ENCODE measurements at regions not wholly inside any gene's neighbourhood (a gene's known extent, or its start where the extent isn't known, plus 50 kb on each side); places are given as distances from the start of the nearest gene placed in this dataset.

- no peak for TF ChIP-seq MXI1 (IDR thresholded peaks at IDR 0.05; ENCODE audit: low read depth, low read length)
- no peak for TF ChIP-seq TEAD4 (IDR thresholded peaks at IDR 0.05; ENCODE audit: borderline replicate concordance, insufficient read depth)
- no peak for TF ChIP-seq MEF2A (IDR thresholded peaks at IDR 0.05; ENCODE audit: borderline replicate concordance, low read depth)
- TF ChIP-seq GABPA (IDR thresholded peaks at IDR 0.05; ENCODE audit: low read depth), result no peak
Measured at GRCh38 chr10:113323985-113324384, 228.9 kb upstream of the HABP2 start (continued).

- H3K27ac ChIP-seq (ENCODE audit: low read depth in 2 of 2, low read length in 1 of 2), result peak overlapping the region; percentile 68 to 84; a peak in 3 of 4 replicates
- 12% methylated on average over 5 of the region's 5 CpGs for WGBS (ENCODE audit: low lambda C conversion rate)
- H4K20me1 ChIP-seq (ENCODE audit: insufficient read depth), result no peaks in the 10 kb centered on the region
- ChIA-PET POLR2A (interaction anchor here (0.6 kb wide), 1 partner anchor 87 kb away, joined by 3 read pairs; no protein-coding TSS in a partner anchor), CTCF (interaction anchor here (1.0 to 1.1 kb wide), 2 partner anchors 140 to 142 kb away, joined by 3 read pairs; no protein-coding TSS in a partner anchor)
- H3F3A ChIP-seq (replicated peaks; ENCODE audit: insufficient read depth), result peaks cover 38% of the 10 kb centered on the region
- H3K27me3 ChIP-seq (ENCODE audit: insufficient read depth), result no peaks in the 10 kb centered on the region
- H3K9me3 ChIP-seq, result no peaks in the 10 kb centered on the region
- H3K4me2 ChIP-seq, result peak overlapping the region; percentile 35; the same call in 1 of the 2 replicates
- peaks cover 25 to 34% of the 10 kb centered on the region in 2 experiments for H3K4me1 ChIP-seq (ENCODE audit: control insufficient read depth in 1 of 2, insufficient read depth in 2 of 2, low read depth in 1 of 2, low read length in 1 of 2)
- H3K36me3 ChIP-seq (replicated peaks in 1 of 2; ENCODE audit: control insufficient read depth in 1 of 2, insufficient read depth in 2 of 2, low read length in 1 of 2), result no peaks in the 10 kb centered on the region
- no peaks in the 10 kb centered on the region for H3K79me2 ChIP-seq (ENCODE audit: insufficient read depth)
- peak overlapping the region; percentile 20 for H3K9ac ChIP-seq
- H3K9me2 ChIP-seq, result no peaks in the 10 kb centered on the region
- H2AFZ ChIP-seq (ENCODE audit: low read depth), result peak overlapping the region; percentile 42; the same call in 1 of the 2 replicates
- no peak overlapping the region for H3K4me3 ChIP-seq (ENCODE audit: low read depth in 2 of 2, low read length in 1 of 2)
- peak; percentile 39 for DNase-seq
- TF ChIP-seq USF1 (IDR thresholded peaks at IDR 0.05; ENCODE audit: borderline replicate concordance, low read depth), result no peak
- TF ChIP-seq IRF3 (IDR thresholded peaks at IDR 0.05; ENCODE audit: low read depth, low read length), result no peak
- TF ChIP-seq CHD2 (IDR thresholded peaks at IDR 0.05; ENCODE audit: low read length, partially characterized antibody), result no peak
- TF ChIP-seq REST (IDR thresholded peaks at IDR 0.05; ENCODE audit: low read depth, low read length), result no peak
- TF ChIP-seq FOSL2 (IDR thresholded peaks at IDR 0.05; ENCODE audit: borderline replicate concordance, low read depth), result peak; percentile 99
- peak; percentile 71; the same call in 1 of the 2 replicates for TF ChIP-seq ZBTB33 (IDR thresholded peaks at IDR 0.05; ENCODE audit: borderline replicate concordance, low read depth)
- no peak for TF ChIP-seq MXI1 (IDR thresholded peaks at IDR 0.05; ENCODE audit: low read depth, low read length)
- TF ChIP-seq TAF1 (IDR thresholded peaks at IDR 0.05; ENCODE audit: borderline replicate concordance, low read depth, low read length), result no peak
- peak; percentile 64; the same call in 1 of the 2 replicates for TF ChIP-seq POLR2AphosphoS5 (IDR thresholded peaks at IDR 0.05; ENCODE audit: low read depth, low read length)
- no peak for TF ChIP-seq ELF1 (IDR thresholded peaks at IDR 0.05)
- peak; percentile 77; the same call in 1 of the 2 replicates for TF ChIP-seq TEAD4 (IDR thresholded peaks at IDR 0.05; ENCODE audit: borderline replicate concordance, insufficient read depth)
- no peak for TF ChIP-seq SIN3A (IDR thresholded peaks at IDR 0.05; ENCODE audit: borderline replicate concordance, low read depth, low read length)
- no peak for TF ChIP-seq YY1 (IDR thresholded peaks at IDR 0.05; ENCODE audit: low read depth)
- TF ChIP-seq EP300 (IDR thresholded peaks at IDR 0.05; ENCODE audit: borderline replicate concordance in 1 of 2, low read depth in 1 of 2, low read length in 1 of 2), result peak; percentile 52 to 93; a peak in 3 of 4 replicates
- no peak for TF ChIP-seq USF2 (IDR thresholded peaks at IDR 0.05; ENCODE audit: borderline replicate concordance, low read depth, low read length)
- peak; percentile 52; the same call in 1 of the 2 replicates for TF ChIP-seq FOXM1 (IDR thresholded peaks at IDR 0.05; ENCODE audit: low read depth)
- no peak for TF ChIP-seq RFX5 (IDR thresholded peaks at IDR 0.05; ENCODE audit: low read length)
- TF ChIP-seq FOXJ3 (CRISPR knock-in tag; IDR thresholded peaks at IDR 0.05), result peak; percentile 49; the same call in 1 of the 2 replicates
Measured at GRCh38 chr10:113326160-113327111, 226.4 kb upstream of the HABP2 start.
